SK-N-SH (cell line): ENCODE measurements at regions not wholly inside any gene's neighbourhood (a gene's known extent, or its start where the extent isn't known, plus 50 kb on each side); places are given as distances from the start of the nearest gene placed in this dataset.

ENCODE experiments used
- CTCF ChIA-PET: fragments of 300-600, 350-600 bp; formaldehyde crosslinking; extraction: SDS; loops from one replicate; lab custom pipeline; 2021; lab: Yijun Ruan, JAX
- POLR2A ChIA-PET: fragments of 350-600 bp; sonication (Branson Sonifier 250); formaldehyde crosslinking; extraction: SDS; loops from one replicate; lab custom pipeline; 2020; ENCODE audit warnings: antibody characterized with exemption, inconsistent platforms; lab: Yijun Ruan, JAX
- DNase-seq: peaks from one replicate; pipeline ENCODE4 v3.0.0; 2012
- H2AFZ ChIP-seq: fragments of 200-600 bp; sonication (generic); 2 replicates; pipeline ENCODE4 v1.8.1; 2016; ENCODE audit warnings: antibody characterized with exemption, mild to moderate bottlenecking, low read depth
- H3F3A ChIP-seq: fragments of 200-600 bp; sonication (generic); replicated peaks from 2 replicates; pipeline ENCODE3; 2016; ENCODE audit warnings: antibody characterized with exemption, mild to moderate bottlenecking; ENCODE audit not compliant: insufficient read depth
- H3K27ac ChIP-seq, 2 experiments: fragments of 200-500 bp in 1 of 2; fragments of 200-600 bp in 1 of 2; sonication (Bioruptor generic) in 1 of 2; sonication (generic), shearing (Covaris generic) in 1 of 2; 2 replicates each; pipeline versions ENCODE4 v1.5.1 to v1.6.1; 2014 to 2016; ENCODE audit warnings: low read depth in 2 of 2, inconsistent platforms in 1 of 2, low read length in 1 of 2, mild to moderate bottlenecking in 1 of 2, mixed read lengths in 1 of 2
- H3K27me3 ChIP-seq: fragments of 200-600 bp; sonication (generic), shearing (Covaris generic); 2 replicates; pipeline ENCODE4 v1.6.1; 2016; ENCODE audit warnings: mixed run types; ENCODE audit not compliant: insufficient read depth
- H3K36me3 ChIP-seq, 2 experiments: fragments of 200-500 bp in 1 of 2; fragments of 200-600 bp in 1 of 2; sonication (Bioruptor generic) in 1 of 2; sonication (generic) in 1 of 2; replicated peaks in 1 of 2; 2 replicates each; pipeline versions ENCODE3 to v1.5.1; 2014 to 2016; ENCODE audit warnings: low read length in 1 of 2, mild to moderate bottlenecking in 1 of 2; ENCODE audit not compliant: insufficient read depth in 2 of 2, control insufficient read depth in 1 of 2
- H3K4me1 ChIP-seq, 2 experiments: fragments of 200-500 bp in 1 of 2; fragments of 200-600 bp in 1 of 2; sonication (Bioruptor generic) in 1 of 2; sonication (generic), shearing (Covaris generic) in 1 of 2; 2 replicates each; pipeline versions ENCODE4 v1.5.1 to v1.6.1; 2014 to 2016; ENCODE audit warnings: low read depth in 1 of 2, low read length in 1 of 2, mixed run types in 1 of 2; ENCODE audit not compliant: insufficient read depth in 2 of 2, control insufficient read depth in 1 of 2
- H3K4me2 ChIP-seq: fragments of 200-600 bp; sonication (generic), shearing (Covaris generic); 2 replicates; pipeline ENCODE4 v1.6.1; 2017; ENCODE audit warnings: mixed run types
- H3K4me3 ChIP-seq, 2 experiments: fragments of 200-500 bp in 1 of 2; fragments of 200-600 bp in 1 of 2; sonication (Bioruptor generic) in 1 of 2; sonication (generic), shearing (Covaris generic) in 1 of 2; 2 replicates each; pipeline versions ENCODE4 v1.5.1 to v1.8.1; 2014 to 2016; ENCODE audit warnings: low read depth in 2 of 2, inconsistent platforms in 1 of 2, low read length in 1 of 2, mild to moderate bottlenecking in 1 of 2, mixed read lengths in 1 of 2, moderate library complexity in 1 of 2
- H3K79me2 ChIP-seq: fragments of 200-600 bp; sonication (generic); 2 replicates; pipeline ENCODE4 v1.8.1; 2017; ENCODE audit warnings: mild to moderate bottlenecking; ENCODE audit not compliant: insufficient read depth
- H3K9ac ChIP-seq: fragments of 200-600 bp; sonication (generic); 2 replicates; pipeline ENCODE4 v1.6.1; 2017; ENCODE audit warnings: mixed run types
- H3K9me2 ChIP-seq: fragments of 200-600 bp; sonication (generic); 2 replicates; pipeline ENCODE4 v1.6.1; 2017; ENCODE audit warnings: mixed run types
- H3K9me3 ChIP-seq: fragments of 200-600 bp; sonication (generic); 2 replicates; pipeline ENCODE4 v1.6.1; 2017; ENCODE audit warnings: mixed run types, mild to moderate bottlenecking, moderate library complexity
- H4K20me1 ChIP-seq: fragments of 200-600 bp; sonication (generic); 2 replicates; pipeline ENCODE4 v1.6.1; 2017; ENCODE audit warnings: mild to moderate bottlenecking, mixed run types; ENCODE audit not compliant: insufficient read depth
- FOSL2 ChIP-seq: IDR thresholded peaks from 2 replicates; pipeline ENCODE4 v1.4.0; 2012; ENCODE audit warnings: low read depth, mild to moderate bottlenecking, moderate library complexity, borderline replicate concordance
- FOXM1 ChIP-seq: IDR thresholded peaks from 2 replicates; pipeline ENCODE4 v1.4.0; 2012; ENCODE audit warnings: low read depth, mild to moderate bottlenecking
- GABPA ChIP-seq: IDR thresholded peaks from 2 replicates; pipeline ENCODE4 v1.4.0; 2012; ENCODE audit warnings: low read depth, mild to moderate bottlenecking
- GATA2 ChIP-seq: sonication (generic); formaldehyde crosslinking; IDR thresholded peaks from 2 replicates; pipeline ENCODE4 v1.5.0; 2020; ENCODE audit warnings: mild to moderate bottlenecking, missing genetic modification reagents
- MEF2A ChIP-seq: IDR thresholded peaks from 2 replicates; pipeline ENCODE4 v1.4.0; 2012; ENCODE audit warnings: low read depth, borderline replicate concordance
- MXI1 ChIP-seq: IDR thresholded peaks from 2 replicates; pipeline ENCODE4 v1.6.1; 2012; ENCODE audit warnings: mild to moderate bottlenecking, low read depth, low read length, improper control_type of control experiment
- PBX3 ChIP-seq: IDR thresholded peaks from 2 replicates; pipeline ENCODE4; 2012
- POLR2AphosphoS5 ChIP-seq: IDR thresholded peaks from 2 replicates; pipeline ENCODE4 v1.6.1; 2012; ENCODE audit warnings: low read depth, low read length
- RXRA ChIP-seq: IDR thresholded peaks from 2 replicates; pipeline ENCODE4 v1.4.0; 2012; ENCODE audit warnings: low read depth, mild to moderate bottlenecking, borderline replicate concordance
- TEAD4 ChIP-seq: IDR thresholded peaks from 2 replicates; pipeline ENCODE4 v1.4.0; 2012; ENCODE audit warnings: mild to moderate bottlenecking, borderline replicate concordance; ENCODE audit not compliant: insufficient read depth
- USF1 ChIP-seq: IDR thresholded peaks from 2 replicates; pipeline ENCODE4 v1.4.0; 2012; ENCODE audit warnings: low read depth, borderline replicate concordance
- YY1 ChIP-seq: IDR thresholded peaks from 2 replicates; pipeline ENCODE4 v1.4.0; 2012; ENCODE audit warnings: low read depth, mild to moderate bottlenecking
- WGBS: methylation state at CpG from one replicate; pipeline ENCODE4 v1.1.6; 2017; ENCODE audit warnings: low lambda C conversion rate; 5-methylcytosine and 5-hydroxymethylcytosine counted together
- TF ChIP-seq, protein P1 (sequence below): IDR thresholded peaks from 2 replicates; pipeline ENCODE4 v1.4.0; 2012; ENCODE audit warnings: low read depth

- ChIA-PET CTCF (no interaction called here), POLR2A (interaction anchor here (0.6 kb wide), 1 partner anchor 465 kb away, joined by 5 read pairs; no protein-coding TSS in a partner anchor)
- TF ChIP-seq GABPA (no peak), MXI1 (no peak), YY1 (no peak), RXRA (no peak), MEF2A (no peak), FOXM1 (no peak)
- TF ChIP-seq, protein P1, sequence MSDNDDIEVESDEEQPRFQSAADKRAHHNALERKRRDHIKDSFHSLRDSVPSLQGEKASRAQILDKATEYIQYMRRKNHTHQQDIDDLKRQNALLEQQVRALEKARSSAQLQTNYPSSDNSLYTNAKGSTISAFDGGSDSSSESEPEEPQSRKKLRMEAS = no peak
- Histone ChIP-seq H3K36me3 (no peaks in the 10 kb centered on the region), H3K79me2 (no peaks in the 10 kb centered on the region), H3F3A (no peaks in the 10 kb centered on the region), H3K4me2 (no peak overlapping the region), H3K27me3 (no peaks in the 10 kb centered on the region), H2AFZ (no peak overlapping the region), H3K9ac (no peak overlapping the region), H3K9me2 (no peaks in the 10 kb centered on the region), H3K9me3 (no peaks in the 10 kb centered on the region), H3K27ac (no peak overlapping the region), H3K4me1 (no peaks in the 10 kb centered on the region), H3K4me3 (no peak overlapping the region), H4K20me1 (no peaks in the 10 kb centered on the region)
- no peak for DNase-seq
- WGBS = 34% methylated on average over 5 of the region's 5 CpGs
Observed at GRCh38 chr15:25498835-25499234, 60.0 kb upstream of the UBE3A start.

GRCh38 chr15:25497934-25498333, 59.1 kb upstream of the UBE3A start:
- H3K9ac ChIP-seq = no peak overlapping the region
- no peaks in the 10 kb centered on the region for H4K20me1 ChIP-seq
- H3K4me1 ChIP-seq = no peaks in the 10 kb centered on the region
- H3K9me3 ChIP-seq = no peaks in the 10 kb centered on the region
- CTCF ChIA-PET = interaction anchor here (1.0 kb wide), 1 partner anchor 11 kb away, joined by 3 read pairs; no protein-coding TSS in a partner anchor
- H3K27ac ChIP-seq = no peak overlapping the region
- WGBS = 20% methylated on average over 3 of the region's 3 CpGs
- no peaks in the 10 kb centered on the region for H3K9me2 ChIP-seq
- H3K4me3 ChIP-seq = no peak overlapping the region
- TF ChIP-seq FOSL2 (no peak), GABPA (no peak), USF1 (no peak), PBX3 (no peak), POLR2AphosphoS5 (no peak), YY1 (no peak), GATA2 (CRISPR knock-in tag) (no peak), TEAD4 (no peak)
- TF ChIP-seq, protein P1 = no peak
- TF ChIP-seq, all 33 proteins: peak for 0
- no peak for DNase-seq
- no peaks in the 10 kb centered on the region for H3K27me3 ChIP-seq
- H3K79me2 ChIP-seq = no peaks in the 10 kb centered on the region
- no peak overlapping the region for H2AFZ ChIP-seq
- POLR2A ChIA-PET = no interaction called here
- no peaks in the 10 kb centered on the region for H3F3A ChIP-seq
- H3K4me2 ChIP-seq = no peak overlapping the region
- H3K36me3 ChIP-seq = no peaks in the 10 kb centered on the region
